ENCODE measurements at regions not wholly inside any gene's neighbourhood (a gene's known extent, or its start where the extent isn't known, plus 50 kb on each side); places are given as distances from the start of the nearest gene placed in this dataset.

DNA sequence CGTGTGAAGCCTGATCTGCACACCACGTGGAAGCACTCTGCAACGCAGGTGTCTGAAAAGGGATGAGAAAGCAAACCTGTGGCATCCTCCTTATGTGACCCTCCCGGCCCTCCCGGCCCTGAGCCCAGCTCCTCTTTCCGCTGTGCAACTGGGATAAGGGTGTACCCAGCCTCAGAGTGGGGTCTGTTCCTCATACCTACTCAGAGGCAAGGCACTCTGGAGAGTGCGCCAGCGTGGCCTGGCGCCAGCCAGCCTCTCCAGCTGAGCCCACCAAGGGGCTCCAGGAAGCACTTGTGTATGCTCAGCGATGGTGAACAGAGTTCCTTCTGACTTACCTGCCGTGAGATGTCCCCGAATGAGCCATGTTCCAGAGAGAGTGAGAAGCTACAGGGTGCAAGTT is 102.8 kb downstream of the IRX1 start:
- WGBS = 85% methylated on average over 12 of the region's 12 CpGs
- no peak for DNase-seq (ENCODE audit: low spot score)
- Histone ChIP-seq H3K4me3 (no peak overlapping the region), H3K4me1 (replicated peaks) (no peaks in the 10 kb centered on the region), H3K36me3 (no peaks in the 10 kb centered on the region), H3K9me3 (no peaks in the 10 kb centered on the region), H3K27ac (no peak overlapping the region), H3K27me3 (replicated peaks; ENCODE audit: insufficient read depth) (no peaks in the 10 kb centered on the region)
- TF ChIP-seq POLR2AphosphoS5 (IDR thresholded peaks at IDR 0.05) (no peak), POLR2A (IDR thresholded peaks at IDR 0.05) (no peak)
- TF ChIP-seq, protein P1, sequence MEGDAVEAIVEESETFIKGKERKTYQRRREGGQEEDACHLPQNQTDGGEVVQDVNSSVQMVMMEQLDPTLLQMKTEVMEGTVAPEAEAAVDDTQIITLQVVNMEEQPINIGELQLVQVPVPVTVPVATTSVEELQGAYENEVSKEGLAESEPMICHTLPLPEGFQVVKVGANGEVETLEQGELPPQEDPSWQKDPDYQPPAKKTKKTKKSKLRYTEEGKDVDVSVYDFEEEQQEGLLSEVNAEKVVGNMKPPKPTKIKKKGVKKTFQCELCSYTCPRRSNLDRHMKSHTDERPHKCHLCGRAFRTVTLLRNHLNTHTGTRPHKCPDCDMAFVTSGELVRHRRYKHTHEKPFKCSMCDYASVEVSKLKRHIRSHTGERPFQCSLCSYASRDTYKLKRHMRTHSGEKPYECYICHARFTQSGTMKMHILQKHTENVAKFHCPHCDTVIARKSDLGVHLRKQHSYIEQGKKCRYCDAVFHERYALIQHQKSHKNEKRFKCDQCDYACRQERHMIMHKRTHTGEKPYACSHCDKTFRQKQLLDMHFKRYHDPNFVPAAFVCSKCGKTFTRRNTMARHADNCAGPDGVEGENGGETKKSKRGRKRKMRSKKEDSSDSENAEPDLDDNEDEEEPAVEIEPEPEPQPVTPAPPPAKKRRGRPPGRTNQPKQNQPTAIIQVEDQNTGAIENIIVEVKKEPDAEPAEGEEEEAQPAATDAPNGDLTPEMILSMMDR (IDR thresholded peaks at IDR 0.05) = no peak
- intact Hi-C loops (cut with DNase I) = no loop called here

DNA sequence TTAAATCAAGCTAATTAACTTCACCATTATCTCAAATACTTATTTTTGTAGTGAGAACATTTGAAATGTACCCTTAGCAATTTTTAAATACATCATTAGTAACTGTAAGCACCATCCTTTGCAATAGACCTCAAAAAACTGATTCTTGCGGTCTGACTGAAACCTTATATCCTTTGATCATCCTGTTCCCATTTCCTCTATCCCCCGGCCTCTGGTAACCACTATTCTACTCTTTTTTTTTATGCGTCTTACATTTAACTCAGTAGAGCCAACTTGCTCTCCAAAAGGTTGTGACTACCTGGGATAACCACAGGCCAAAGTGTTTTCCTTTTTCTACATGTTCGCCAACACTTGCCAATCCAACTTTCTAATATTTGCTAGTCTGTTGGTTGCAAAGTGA is 106.1 kb downstream of the IRX1 start:
- Histone ChIP-seq H3K4me1 (replicated peaks) (no peaks in the 10 kb centered on the region), H3K27ac (no peak overlapping the region), H3K36me3 (no peaks in the 10 kb centered on the region), H3K4me3 (no peak overlapping the region), H3K9me3 (no peaks in the 10 kb centered on the region), H3K27me3 (replicated peaks; ENCODE audit: insufficient read depth) (no peaks in the 10 kb centered on the region)
- intact Hi-C loops (cut with DNase I) = no loop called here
- DNase-seq (ENCODE audit: low spot score) = no peak
- TF ChIP-seq POLR2A (IDR thresholded peaks at IDR 0.05) = no peak
- no peak for TF ChIP-seq POLR2AphosphoS5 (IDR thresholded peaks at IDR 0.05)
- TF ChIP-seq, protein P1 (IDR thresholded peaks at IDR 0.05) = no peak
- 63% methylated on average over 4 of the region's 4 CpGs for WGBS

DNA sequence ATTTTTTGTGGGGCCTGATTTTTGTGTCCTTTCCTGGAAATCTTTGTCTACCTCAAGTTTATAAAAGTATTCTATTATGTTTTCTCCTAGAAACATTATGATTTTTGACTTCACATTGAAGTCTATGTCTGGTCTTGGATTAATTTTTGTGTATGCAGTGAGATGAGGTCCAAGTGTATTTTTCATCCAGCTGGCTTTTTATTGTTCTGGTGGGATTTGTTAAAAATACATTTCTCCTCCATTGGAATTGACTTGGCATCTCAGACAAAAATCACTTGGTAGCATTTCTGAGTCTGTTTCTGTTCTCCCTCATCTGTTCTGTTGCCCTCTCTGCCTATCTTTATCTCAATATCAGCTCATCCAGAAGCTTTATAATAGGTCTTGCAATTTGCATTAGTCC is 109.0 kb downstream of the IRX1 start:
- Histone ChIP-seq H3K4me1 (replicated peaks) (no peaks in the 10 kb centered on the region), H3K4me3 (no peak overlapping the region), H3K27me3 (replicated peaks; ENCODE audit: insufficient read depth) (no peaks in the 10 kb centered on the region), H3K27ac (no peak overlapping the region), H3K36me3 (no peaks in the 10 kb centered on the region), H3K9me3 (no peaks in the 10 kb centered on the region)
- DNase-seq (ENCODE audit: low spot score) = no peak
- intact Hi-C loops (cut with DNase I) = no loop called here
- no peak for TF ChIP-seq POLR2A (IDR thresholded peaks at IDR 0.05)
- no peak for TF ChIP-seq POLR2AphosphoS5 (IDR thresholded peaks at IDR 0.05)
- TF ChIP-seq, protein P1 (IDR thresholded peaks at IDR 0.05) = no peak

DNA sequence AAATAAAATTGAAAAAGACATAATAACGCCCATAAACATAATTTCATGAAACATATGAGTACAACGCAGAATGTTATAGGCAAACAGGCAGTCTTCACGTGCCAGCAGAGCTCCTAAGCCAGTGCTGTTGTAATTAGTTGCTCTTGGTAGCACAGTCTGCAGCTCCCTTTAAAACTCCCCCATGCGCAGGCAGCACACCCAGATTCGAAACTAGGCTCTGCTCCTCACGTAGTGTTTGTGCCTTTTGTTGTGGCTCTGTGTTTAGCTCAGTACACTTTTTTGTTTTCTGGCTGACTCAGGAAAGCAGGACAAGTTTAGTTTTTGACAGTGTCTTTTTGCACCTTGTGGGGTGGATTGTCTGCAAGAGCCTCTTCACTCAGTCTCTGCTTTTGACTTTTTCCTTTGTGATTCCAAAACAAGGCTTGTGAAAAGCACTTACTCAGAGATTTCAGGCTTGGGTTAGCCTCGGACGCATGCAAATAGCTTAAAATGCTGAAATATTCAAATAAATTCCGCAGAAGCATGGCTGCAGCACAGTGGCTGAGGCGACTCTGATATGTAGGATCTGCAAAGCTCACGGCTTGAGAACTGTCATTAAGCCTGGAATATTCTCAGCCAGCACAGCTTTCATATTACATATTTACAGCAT is 113.6 kb downstream of the IRX1 start:
- Histone ChIP-seq H3K9me3 (no peaks in the 10 kb centered on the region), H3K27ac (no peak overlapping the region), H3K27me3 (replicated peaks; ENCODE audit: insufficient read depth) (no peaks in the 10 kb centered on the region), H3K4me3 (no peak overlapping the region), H3K36me3 (no peaks in the 10 kb centered on the region), H3K4me1 (replicated peaks) (no peaks in the 10 kb centered on the region)
- no peak for DNase-seq (ENCODE audit: low spot score)
- intact Hi-C loops (cut with DNase I) = no loop called here
- no peak for TF ChIP-seq POLR2A (IDR thresholded peaks at IDR 0.05)
- no peak for TF ChIP-seq POLR2AphosphoS5 (IDR thresholded peaks at IDR 0.05)
- TF ChIP-seq, protein P1 (IDR thresholded peaks at IDR 0.05) = no peak
- WGBS = 46% methylated on average over 11 of the region's 11 CpGs

DNA sequence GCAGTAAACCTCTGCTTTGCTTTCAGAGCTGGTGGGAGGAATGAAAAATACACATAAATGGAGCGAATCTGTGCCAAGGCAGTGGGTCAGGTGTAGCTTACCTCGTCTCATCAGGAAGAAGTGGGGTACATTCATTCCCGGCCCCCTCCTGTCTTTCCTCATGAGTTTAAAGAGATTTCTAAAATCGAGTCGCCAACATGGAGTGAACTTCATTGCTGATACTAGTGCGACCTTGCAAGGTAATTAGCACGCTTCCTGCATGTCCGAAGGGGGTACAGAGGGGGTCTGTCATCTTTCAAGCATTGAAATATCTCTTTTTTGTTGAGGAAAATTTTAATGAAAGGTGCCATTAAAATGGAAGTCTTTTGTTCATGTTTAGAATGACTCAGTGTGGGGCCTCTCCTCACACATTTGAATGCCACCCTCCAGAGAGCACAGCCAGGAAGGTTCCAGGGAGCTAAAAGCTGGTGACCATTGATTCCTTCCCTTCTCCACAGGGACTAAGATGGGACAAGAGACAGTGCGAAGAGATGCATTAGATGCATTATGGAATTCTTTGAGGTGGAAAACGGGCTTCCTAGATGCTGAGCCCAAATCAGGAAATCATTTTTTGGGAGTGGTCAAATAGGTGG is 114.2 kb downstream of the IRX1 start:
- H3K36me3 ChIP-seq = no peaks in the 10 kb centered on the region
- no peak overlapping the region for H3K4me3 ChIP-seq
- TF ChIP-seq POLR2AphosphoS5 (IDR thresholded peaks at IDR 0.05) (no peak), POLR2A (IDR thresholded peaks at IDR 0.05) (no peak)
- TF ChIP-seq, protein P1 (IDR thresholded peaks at IDR 0.05) = no peak
- intact Hi-C loops (cut with DNase I) = no loop called here
- no peak overlapping the region for H3K27ac ChIP-seq
- H3K4me1 ChIP-seq (replicated peaks) = no peaks in the 10 kb centered on the region
- no peak for DNase-seq (ENCODE audit: low spot score)
- H3K9me3 ChIP-seq = no peaks in the 10 kb centered on the region
- no peaks in the 10 kb centered on the region for H3K27me3 ChIP-seq (replicated peaks; ENCODE audit: insufficient read depth)
- 59% methylated on average over 10 of the region's 10 CpGs for WGBS

Data from prostate gland (tissue), 2 donors.